ENCODE measurements at regions not wholly inside any gene's neighbourhood (a gene's known extent, or its start where the extent isn't known, plus 50 kb on each side); places are given as distances from the start of the nearest gene placed in this dataset.

GRCh38 chr15:101121511-101122090 is 130.2 kb downstream of the CHSY1 start:
- ChIA-PET POLR2A (interaction anchor here (0.6 to 1.3 kb wide), 3 partner anchors 10 to 136 kb away, joined by 3 to 5 read pairs (median 3); partner anchors contain the start of gene CHSY1), CTCF (interaction anchor here (0.6 to 1.5 kb wide), 5 partner anchors 11 to 136 kb away, joined by 3 to 5 read pairs (median 3); no protein-coding TSS in a partner anchor)
- no peak for DNase-seq (ENCODE audit: low read depth, low spot score)
- H3K27ac ChIP-seq (ENCODE audit: low read depth, low read length), result peak overlapping the region; percentile 84
- TF ChIP-seq CTCF (IDR thresholded peaks at IDR 0.05; ENCODE audit: low read depth, low read length), result peak; percentile 59
- H3K4me3 ChIP-seq (ENCODE audit: low read depth, low read length), result peak overlapping the region; percentile 41
- H3K9me3 ChIP-seq (ENCODE audit: control insufficient read depth, insufficient read depth, low read length), result peaks cover 11% of the 10 kb centered on the region; the same call in 1 of the 2 replicates
- no peaks in the 10 kb centered on the region for H3K27me3 ChIP-seq (ENCODE audit: control insufficient read depth, insufficient read depth, low read length)

- Histone ChIP-seq H3K27ac (ENCODE audit: low read depth, low read length) (peak overlapping the region; percentile 84), H3K9me3 (ENCODE audit: control insufficient read depth, insufficient read depth, low read length) (peaks cover 11% of the 10 kb centered on the region; the same call in 1 of the 2 replicates), H3K4me3 (ENCODE audit: low read depth, low read length) (no peak overlapping the region), H3K27me3 (ENCODE audit: control insufficient read depth, insufficient read depth, low read length) (no peaks in the 10 kb centered on the region)
- ChIA-PET POLR2A (interaction anchor here (0.7 kb wide), 1 partner anchor 131 kb away, joined by 3 read pairs; the partner anchor contains the start of gene CHSY1), CTCF (interaction anchor here (1.1 to 1.5 kb wide), 4 partner anchors 10 to 137 kb away, joined by 3 to 5 read pairs (median 3); no protein-coding TSS in a partner anchor)
- no peak for TF ChIP-seq CTCF (IDR thresholded peaks at IDR 0.05; ENCODE audit: low read depth, low read length)
- no peak for DNase-seq (ENCODE audit: low read depth, low spot score)
Measured at GRCh38 chr15:101120987-101121386, 130.9 kb downstream of the CHSY1 start.

GRCh38 chr15:101120473-101120872 is 131.4 kb downstream of the CHSY1 start:
- no peak for DNase-seq (ENCODE audit: low read depth, low spot score)
- ChIA-PET POLR2A (no interaction called here), CTCF (interaction anchor here (1.5 kb wide), 1 partner anchor 38 kb away, joined by 3 read pairs; no protein-coding TSS in a partner anchor)
- TF ChIP-seq CTCF (IDR thresholded peaks at IDR 0.05; ENCODE audit: low read depth, low read length), result no peak
- Histone ChIP-seq H3K9me3 (ENCODE audit: control insufficient read depth, insufficient read depth, low read length) (peaks cover 11% of the 10 kb centered on the region; the same call in 1 of the 2 replicates), H3K4me3 (ENCODE audit: low read depth, low read length) (no peak overlapping the region), H3K27ac (ENCODE audit: low read depth, low read length) (no peak overlapping the region), H3K27me3 (ENCODE audit: control insufficient read depth, insufficient read depth, low read length) (no peaks in the 10 kb centered on the region)
